Peyer's patch (tissue), 4 donors: ENCODE measurements at regions not wholly inside any gene's neighbourhood (a gene's known extent, or its start where the extent isn't known, plus 50 kb on each side); places are given as distances from the start of the nearest gene placed in this dataset.

Experiments used
- POLR2A ChIP-seq, 2 donors: fragments of 450-650 bp; IDR thresholded peaks; one replicate each; pipeline ENCODE4 v1.5.1; 2017; ENCODE audit warnings: antibody characterized with exemption in 2 of 2, mild to moderate bottlenecking in 2 of 2, moderate library complexity in 2 of 2
- TF ChIP-seq, protein P1 (sequence below), 6 experiments: fragments of 450-650 bp in 4 of 6; fragments of 200-600 bp in 2 of 6; sonication (generic) in 1 of 6; IDR thresholded peaks; one replicate each; pipeline ENCODE4 v1.5.1; 2017 to 2019; ENCODE audit warnings: antibody characterized with exemption in 6 of 6, mild to moderate bottlenecking in 3 of 6, moderate library complexity in 1 of 6

DNA sequence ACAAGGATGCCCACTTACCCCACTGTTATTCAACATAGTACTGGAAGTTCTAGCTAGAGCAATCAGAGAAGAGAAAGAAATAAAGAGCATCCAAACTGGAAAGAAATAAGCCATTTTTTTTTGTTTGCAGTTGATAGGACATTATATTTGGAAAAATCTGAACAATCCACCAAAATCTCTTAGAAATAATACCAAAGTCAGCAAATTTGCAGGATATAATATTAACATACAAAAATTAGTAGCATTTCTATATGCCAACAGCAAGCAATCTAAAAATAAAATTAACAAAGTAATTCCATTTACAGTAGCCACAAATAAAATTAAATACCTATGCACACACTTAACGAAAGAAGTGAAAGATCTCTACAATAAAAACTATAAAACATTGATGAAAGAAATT lies 599.3 kb downstream of the CDH9 start:
- TF ChIP-seq, protein P1, sequence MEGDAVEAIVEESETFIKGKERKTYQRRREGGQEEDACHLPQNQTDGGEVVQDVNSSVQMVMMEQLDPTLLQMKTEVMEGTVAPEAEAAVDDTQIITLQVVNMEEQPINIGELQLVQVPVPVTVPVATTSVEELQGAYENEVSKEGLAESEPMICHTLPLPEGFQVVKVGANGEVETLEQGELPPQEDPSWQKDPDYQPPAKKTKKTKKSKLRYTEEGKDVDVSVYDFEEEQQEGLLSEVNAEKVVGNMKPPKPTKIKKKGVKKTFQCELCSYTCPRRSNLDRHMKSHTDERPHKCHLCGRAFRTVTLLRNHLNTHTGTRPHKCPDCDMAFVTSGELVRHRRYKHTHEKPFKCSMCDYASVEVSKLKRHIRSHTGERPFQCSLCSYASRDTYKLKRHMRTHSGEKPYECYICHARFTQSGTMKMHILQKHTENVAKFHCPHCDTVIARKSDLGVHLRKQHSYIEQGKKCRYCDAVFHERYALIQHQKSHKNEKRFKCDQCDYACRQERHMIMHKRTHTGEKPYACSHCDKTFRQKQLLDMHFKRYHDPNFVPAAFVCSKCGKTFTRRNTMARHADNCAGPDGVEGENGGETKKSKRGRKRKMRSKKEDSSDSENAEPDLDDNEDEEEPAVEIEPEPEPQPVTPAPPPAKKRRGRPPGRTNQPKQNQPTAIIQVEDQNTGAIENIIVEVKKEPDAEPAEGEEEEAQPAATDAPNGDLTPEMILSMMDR (IDR thresholded peaks at IDR 0.05), result no peak
- TF ChIP-seq POLR2A (IDR thresholded peaks at IDR 0.05), result no peak
